ENCODE measurements at regions not wholly inside any gene's neighbourhood (a gene's known extent, or its start where the extent isn't known, plus 50 kb on each side); places are given as distances from the start of the nearest gene placed in this dataset.

- no peak for DNase-seq
- Histone ChIP-seq H3K4me1 (peaks cover under 1 to 4% of the 10 kb centered on the region in 2 donors), H3K4me3 (replicated peaks in 1 of 3) (no peak overlapping the region), H3K36me3 (no peaks in the 10 kb centered on the region), H3K9me3 (no peaks in the 10 kb centered on the region), H3K27me3 (no peaks in the 10 kb centered on the region), H3K27ac (no peak overlapping the region)
- no peak for TF ChIP-seq CTCF (IDR thresholded peaks at IDR 0.05)
- no peak for TF ChIP-seq POLR2A (IDR thresholded peaks at IDR 0.05)
- 95 to 98% methylated on average over 7 of the region's 7 CpGs for WGBS, 2 donors
- intact Hi-C loops (cut with DNase I) = no loop called here
Observed at GRCh38 chr11:105219670-105220069, 80.1 kb upstream of the CARD18 start.

DNA sequence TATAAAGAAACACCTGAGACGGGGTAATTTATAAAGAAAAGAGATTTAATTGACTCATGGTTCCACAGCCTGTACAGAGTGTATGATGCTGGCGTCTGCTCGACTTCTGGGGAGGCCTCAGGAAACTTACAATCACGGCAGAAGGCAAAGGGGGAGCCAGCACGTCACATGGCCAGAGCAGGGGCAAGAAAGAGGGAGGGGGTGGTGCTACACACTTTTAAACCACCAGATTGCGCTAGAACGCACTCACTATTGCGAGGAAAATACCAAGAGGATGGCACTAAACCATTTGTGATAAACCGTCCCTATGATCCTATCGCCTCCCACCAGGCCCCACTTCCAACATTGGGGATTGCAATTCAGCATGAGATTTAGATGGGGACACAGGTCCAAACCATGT lies 79.7 kb upstream of the CARD18 start:
- no peaks in the 10 kb centered on the region for H3K27me3 ChIP-seq
- intact Hi-C loops (cut with DNase I) = no loop called here
- 91 to 95% methylated on average over 10 of the region's 10 CpGs for WGBS, 2 donors
- H3K27ac ChIP-seq = no peak overlapping the region
- no peaks in the 10 kb centered on the region for H3K36me3 ChIP-seq
- H3K9me3 ChIP-seq = no peaks in the 10 kb centered on the region
- H3K4me1 ChIP-seq = peaks cover 0 to under 1% of the 10 kb centered on the region in 2 donors
- no peak overlapping the region for H3K4me3 ChIP-seq (replicated peaks in 1 of 3)
- TF ChIP-seq POLR2A (IDR thresholded peaks at IDR 0.05) = no peak
- TF ChIP-seq CTCF (IDR thresholded peaks at IDR 0.05) = no peak
- no peak for DNase-seq

DNA sequence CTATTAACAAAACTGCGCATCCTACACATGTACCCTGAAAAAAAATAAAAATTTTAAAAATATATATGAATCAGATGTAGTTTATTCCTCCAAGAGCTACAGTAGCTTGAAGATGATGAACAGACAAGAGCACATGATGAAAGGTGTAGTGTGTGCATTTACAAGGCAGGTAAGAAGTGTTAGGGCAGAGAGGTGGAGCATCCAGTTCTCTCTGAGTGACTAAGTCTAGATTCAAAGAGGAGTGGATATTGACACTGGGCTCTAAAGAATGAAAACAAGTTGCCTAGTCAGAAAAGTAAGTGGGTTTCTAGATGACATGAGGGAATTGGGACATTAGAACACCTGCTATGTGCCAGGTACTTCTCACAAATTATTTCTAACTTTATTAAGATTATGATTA lies 76.0 kb upstream of the CARD18 start:
- no peak for DNase-seq
- H3K9me3 ChIP-seq = no peaks in the 10 kb centered on the region
- H3K4me1 ChIP-seq = peaks cover 0 to 14% of the 10 kb centered on the region in 2 donors
- no peaks in the 10 kb centered on the region for H3K27me3 ChIP-seq
- no peak overlapping the region for H3K4me3 ChIP-seq (replicated peaks in 1 of 3)
- H3K27ac ChIP-seq = no peak overlapping the region
- no peaks in the 10 kb centered on the region for H3K36me3 ChIP-seq
- TF ChIP-seq POLR2A (IDR thresholded peaks at IDR 0.05) (no peak), CTCF (IDR thresholded peaks at IDR 0.05) (no peak)
- 98 to 100% methylated on average over 1 of the region's 1 CpG for WGBS, 2 donors
- intact Hi-C loops (cut with DNase I) = no loop called here

GRCh38 chr11:105211806-105212554 lies 72.4 kb upstream of the CARD18 start:
- Histone ChIP-seq H3K4me3 (replicated peaks in 1 of 3) (no peak overlapping the region), H3K27me3 (no peaks in the 10 kb centered on the region), H3K27ac (no peak overlapping the region), H3K36me3 (no peaks in the 10 kb centered on the region), H3K9me3 (no peaks in the 10 kb centered on the region), H3K4me1 (peaks cover 0 to 18% of the 10 kb centered on the region in 2 donors)
- 58 to 59% methylated on average over 5 of the region's 5 CpGs for WGBS, 2 donors
- TF ChIP-seq POLR2A (IDR thresholded peaks at IDR 0.05) (no peak), CTCF (IDR thresholded peaks at IDR 0.05) (no peak)
- intact Hi-C loops (cut with DNase I) = no loop called here
- no peak for DNase-seq

GRCh38 chr11:105208019-105208418 lies 68.5 kb upstream of the CARD18 start:
- H3K4me1 ChIP-seq = peaks cover 0 to 18% of the 10 kb centered on the region in 2 donors
- DNase-seq = no peak
- intact Hi-C loops (cut with DNase I) = no loop called here
- no peaks in the 10 kb centered on the region for H3K36me3 ChIP-seq
- H3K27me3 ChIP-seq = no peaks in the 10 kb centered on the region
- no peaks in the 10 kb centered on the region for H3K9me3 ChIP-seq
- no peak overlapping the region for H3K27ac ChIP-seq
- 90 to 92% methylated on average over 4 of the region's 4 CpGs for WGBS, 2 donors
- TF ChIP-seq CTCF (IDR thresholded peaks at IDR 0.05) (no peak), POLR2A (IDR thresholded peaks at IDR 0.05) (no peak)
- H3K4me3 ChIP-seq (replicated peaks in 1 of 3) = no peak overlapping the region
